Peyer's patch (tissue), 4 donors: ENCODE measurements at regions not wholly inside any gene's neighbourhood (a gene's known extent, or its start where the extent isn't known, plus 50 kb on each side); places are given as distances from the start of the nearest gene placed in this dataset.

ENCODE experiments used
- DNase-seq, 3 donors: peaks; one replicate each; pipeline ENCODE4 v3.0.0-alpha.2; 2017 to 2019
- H3K27ac ChIP-seq, 4 donors: fragments of 200-600 bp; sonication (generic); one replicate each; pipeline ENCODE4 v1.5.1; 2016 to 2019
- H3K27me3 ChIP-seq, 2 donors: fragments of 200-600 bp; sonication (generic); one replicate each; pipeline ENCODE4 v1.5.1; 2019
- H3K36me3 ChIP-seq, 3 donors: fragments of 200-600 bp; sonication (generic); one replicate each; pipeline ENCODE4 v1.5.1; 2016 to 2019
- H3K4me1 ChIP-seq, 4 donors: fragments of 200-600 bp; sonication (generic); one replicate each; pipeline ENCODE4 v1.5.1; 2016 to 2019
- H3K4me3 ChIP-seq, 4 donors: fragments of 200-600 bp; sonication (generic); 1 replicate in 3 of 4; 2 replicates in 1 of 4; pipeline ENCODE4 v1.5.1; 2016 to 2019; ENCODE audit warnings: mild to moderate bottlenecking in 1 of 4
- H3K9me3 ChIP-seq, 4 donors: fragments of 200-600 bp; sonication (generic); one replicate each; pipeline ENCODE4 v1.5.1; 2016 to 2019; ENCODE audit warnings: mild to moderate bottlenecking in 1 of 4
- CTCF ChIP-seq, 6 experiments: fragments of 450-650 bp in 4 of 6; fragments of 200-600 bp in 2 of 6; sonication (generic) in 1 of 6; IDR thresholded peaks; one replicate each; pipeline ENCODE4 v1.5.1; 2017 to 2019; ENCODE audit warnings: antibody characterized with exemption in 6 of 6, mild to moderate bottlenecking in 3 of 6, moderate library complexity in 1 of 6
- POLR2A ChIP-seq, 2 donors: fragments of 450-650 bp; IDR thresholded peaks; one replicate each; pipeline ENCODE4 v1.5.1; 2017; ENCODE audit warnings: antibody characterized with exemption in 2 of 2, mild to moderate bottlenecking in 2 of 2, moderate library complexity in 2 of 2

DNA sequence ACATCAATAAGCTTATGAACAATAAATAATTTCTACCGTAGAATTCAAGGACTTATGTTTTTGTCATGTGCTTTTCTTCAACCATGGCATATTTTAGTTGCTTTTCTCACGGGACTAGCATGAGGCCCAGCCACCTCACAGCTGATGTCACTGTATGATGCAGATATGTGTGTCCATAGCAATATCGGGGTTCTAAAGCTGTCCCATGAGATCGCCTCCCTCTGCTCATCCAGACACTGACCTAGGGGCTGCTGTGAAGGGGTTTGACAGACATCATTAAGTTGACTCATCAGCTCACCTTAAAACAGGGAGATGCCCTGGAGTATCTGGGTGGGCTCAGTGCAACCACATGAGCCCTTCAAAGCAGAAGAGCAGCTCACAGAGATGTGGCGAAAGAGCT lies 210.3 kb upstream of the AJAP1 start:
- Histone ChIP-seq H3K9me3 (no peaks in the 10 kb centered on the region), H3K27ac (no peak overlapping the region)

GRCh38 chr1:4447778-4448420 lies 206.5 kb upstream of the AJAP1 start:
- no peaks in the 10 kb centered on the region for H3K36me3 ChIP-seq
- H3K4me3 ChIP-seq, result no peak overlapping the region
- H3K9me3 ChIP-seq, result no peaks in the 10 kb centered on the region
- no peak for DNase-seq
- no peaks in the 10 kb centered on the region for H3K4me1 ChIP-seq
- H3K27me3 ChIP-seq, result no peaks in the 10 kb centered on the region
- no peak overlapping the region for H3K27ac ChIP-seq
- TF ChIP-seq CTCF (IDR thresholded peaks at IDR 0.05) (no peak), POLR2A (IDR thresholded peaks at IDR 0.05) (no peak)

More for the DNA sequence above, 210.3 kb upstream of the AJAP1 start:
- no peak for TF ChIP-seq POLR2A (IDR thresholded peaks at IDR 0.05)
- no peak for TF ChIP-seq CTCF (IDR thresholded peaks at IDR 0.05)
- no peaks in the 10 kb centered on the region for H3K36me3 ChIP-seq
- H3K27me3 ChIP-seq, result no peaks in the 10 kb centered on the region
- H3K4me3 ChIP-seq, result no peak overlapping the region
- DNase-seq, result no peak
- no peaks in the 10 kb centered on the region for H3K4me1 ChIP-seq

GRCh38 chr1:4449972-4450371 lies 204.4 kb upstream of the AJAP1 start:
- no peak overlapping the region for H3K4me3 ChIP-seq
- H3K27me3 ChIP-seq, result no peaks in the 10 kb centered on the region
- no peaks in the 10 kb centered on the region for H3K4me1 ChIP-seq
- H3K27ac ChIP-seq, result no peak overlapping the region
- TF ChIP-seq CTCF (IDR thresholded peaks at IDR 0.05), result no peak
- no peak for TF ChIP-seq POLR2A (IDR thresholded peaks at IDR 0.05)
- DNase-seq, result no peak
- H3K36me3 ChIP-seq, result no peaks in the 10 kb centered on the region
- H3K9me3 ChIP-seq, result no peaks in the 10 kb centered on the region

DNA sequence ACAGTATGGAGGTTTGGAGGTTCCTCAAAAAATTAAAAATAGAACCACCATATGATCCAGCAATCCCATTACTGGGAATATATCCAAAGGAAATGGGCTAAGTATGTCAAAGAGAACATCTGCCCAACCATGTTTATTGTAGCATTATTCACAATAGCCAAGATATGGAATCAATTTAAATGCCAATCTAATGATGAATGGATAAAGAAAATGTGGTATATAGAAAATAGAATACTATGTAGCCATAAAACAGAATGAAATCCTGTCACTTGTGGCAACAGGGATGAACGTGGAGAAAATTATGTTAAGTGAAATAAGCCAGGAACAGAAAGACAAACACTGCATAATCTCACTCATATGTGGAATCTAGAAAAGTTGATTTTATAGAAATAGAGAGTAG lies 201.7 kb upstream of the AJAP1 start:
- H3K27me3 ChIP-seq, result no peaks in the 10 kb centered on the region
- no peak for DNase-seq

DNA sequence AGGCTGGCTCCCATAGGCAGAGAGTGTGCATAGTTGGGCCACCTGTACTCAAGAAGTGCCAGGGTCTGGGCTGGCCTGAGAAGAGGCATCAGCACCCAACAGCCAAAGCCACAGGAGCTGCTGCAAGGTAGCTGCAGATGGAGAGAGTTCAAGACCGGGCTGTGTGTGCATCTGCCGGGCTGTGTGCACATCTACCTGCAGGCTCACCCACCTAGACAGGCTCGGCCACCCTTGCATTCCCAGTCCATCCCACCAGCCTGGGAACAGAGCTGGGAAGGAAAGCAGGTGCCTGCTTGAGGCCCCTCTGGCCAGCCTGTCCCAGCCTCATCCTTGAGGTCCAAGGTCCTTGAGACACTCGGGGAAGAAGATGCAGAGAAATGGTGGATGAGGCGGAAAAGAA lies 194.4 kb upstream of the AJAP1 start:
- no peaks in the 10 kb centered on the region for H3K36me3 ChIP-seq
- no peaks in the 10 kb centered on the region for H3K27me3 ChIP-seq
- no peaks in the 10 kb centered on the region for H3K4me1 ChIP-seq

More for the DNA sequence above, 201.7 kb upstream of the AJAP1 start:
- H3K36me3 ChIP-seq, result no peaks in the 10 kb centered on the region
- no peaks in the 10 kb centered on the region for H3K4me1 ChIP-seq
- H3K27ac ChIP-seq, result no peak overlapping the region
- no peak overlapping the region for H3K4me3 ChIP-seq
- no peak for TF ChIP-seq POLR2A (IDR thresholded peaks at IDR 0.05)
- TF ChIP-seq CTCF (IDR thresholded peaks at IDR 0.05), result no peak
- no peaks in the 10 kb centered on the region for H3K9me3 ChIP-seq

More for the DNA sequence above, 194.4 kb upstream of the AJAP1 start:
- H3K9me3 ChIP-seq, result no peaks in the 10 kb centered on the region
- no peak overlapping the region for H3K4me3 ChIP-seq
- no peak overlapping the region for H3K27ac ChIP-seq
- TF ChIP-seq CTCF (IDR thresholded peaks at IDR 0.05), result no peak
- TF ChIP-seq POLR2A (IDR thresholded peaks at IDR 0.05), result no peak
- DNase-seq, result no peak
